Right atrium auricular region (tissue), 2 donors: ENCODE measurements at regions not wholly inside any gene's neighbourhood (a gene's known extent, or its start where the extent isn't known, plus 50 kb on each side); places are given as distances from the start of the nearest gene placed in this dataset.

Experiments
- DNase-seq: peaks from one replicate; pipeline ENCODE4 v3.0.0-alpha.2; 2019; ENCODE audit warnings: low spot score
- H3K27ac ChIP-seq, 2 donors: fragments of 200-600 bp; sonication (generic); 1 replicate in 1 of 2; 2 replicates in 1 of 2; pipeline ENCODE4 v1.5.1; 2016 to 2019
- H3K27me3 ChIP-seq, 2 donors: fragments of 200-600 bp; sonication (generic); one replicate each; pipeline versions ENCODE4 v1.5.1 to v1.6.0; 2017 to 2019
- H3K36me3 ChIP-seq: fragments of 200-600 bp; sonication (generic); one replicate; pipeline ENCODE4 v1.5.1; 2016
- H3K4me1 ChIP-seq, 2 donors: fragments of 200-600 bp; sonication (generic); one replicate each; pipeline versions ENCODE4 v1.5.1 to v1.6.0; 2017 to 2019
- H3K4me3 ChIP-seq, 2 donors: fragments of 200-600 bp; sonication (generic); 1 replicate in 1 of 2; 2 replicates in 1 of 2; pipeline ENCODE4 v1.5.1; 2017 to 2019; ENCODE audit warnings: mild to moderate bottlenecking in 1 of 2, moderate library complexity in 1 of 2
- H3K9me3 ChIP-seq, 2 donors: fragments of 200-600 bp; sonication (generic); one replicate each; pipeline ENCODE4 v1.5.1; 2019
- CTCF ChIP-seq, 2 donors: fragments of 200-600 bp; sonication (generic); IDR thresholded peaks; one replicate each; pipeline ENCODE4 v1.5.1; 2019; ENCODE audit warnings: antibody characterized with exemption in 2 of 2

- H3K4me1 ChIP-seq, result no peaks in the 10 kb centered on the region
- no peaks in the 10 kb centered on the region for H3K27me3 ChIP-seq
- no peak overlapping the region for H3K27ac ChIP-seq
- H3K4me3 ChIP-seq, result no peak overlapping the region
- H3K36me3 ChIP-seq, result no peaks in the 10 kb centered on the region
- H3K9me3 ChIP-seq, result no peaks in the 10 kb centered on the region
- no peak for TF ChIP-seq CTCF (IDR thresholded peaks at IDR 0.05)
- no peak for DNase-seq
Observed at GRCh38 chrX:7215842-7216241, 67.9 kb upstream of the PUDP start.

GRCh38 chrX:7214251-7214650, 66.3 kb upstream of the PUDP start:
- no peak for DNase-seq
- TF ChIP-seq CTCF (IDR thresholded peaks at IDR 0.05), result no peak
- no peaks in the 10 kb centered on the region for H3K4me1 ChIP-seq
- no peaks in the 10 kb centered on the region for H3K27me3 ChIP-seq
- H3K27ac ChIP-seq, result no peak overlapping the region
- H3K36me3 ChIP-seq, result no peaks in the 10 kb centered on the region
- H3K9me3 ChIP-seq, result no peaks in the 10 kb centered on the region
- H3K4me3 ChIP-seq, result no peak overlapping the region

- H3K4me3 ChIP-seq, result no peak overlapping the region
- no peak overlapping the region for H3K27ac ChIP-seq
- DNase-seq, result no peak
Observed at GRCh38 chrX:7205037-7205577, 57.2 kb upstream of the PUDP start.

GRCh38 chrX:7204619-7205018, 56.7 kb upstream of the PUDP start:
- Histone ChIP-seq H3K27ac (no peak overlapping the region), H3K36me3 (no peaks in the 10 kb centered on the region), H3K4me1 (no peaks in the 10 kb centered on the region), H3K27me3 (peaks cover 0 to 3% of the 10 kb centered on the region in 2 donors), H3K9me3 (no peaks in the 10 kb centered on the region), H3K4me3 (no peak overlapping the region)
- DNase-seq, result no peak
- TF ChIP-seq CTCF (IDR thresholded peaks at IDR 0.05), result no peak

More at GRCh38 chrX:7205037-7205577, 57.2 kb upstream of the PUDP start:
- H3K4me1 ChIP-seq, result no peaks in the 10 kb centered on the region
- no peaks in the 10 kb centered on the region for H3K36me3 ChIP-seq
- H3K27me3 ChIP-seq, result peaks cover 0 to 3% of the 10 kb centered on the region in 2 donors
- H3K9me3 ChIP-seq, result no peaks in the 10 kb centered on the region
- TF ChIP-seq CTCF (IDR thresholded peaks at IDR 0.05), result no peak

GRCh38 chrX:7202206-7202605, 54.3 kb upstream of the PUDP start:
- DNase-seq, result no peak
- Histone ChIP-seq H3K4me1 (no peaks in the 10 kb centered on the region), H3K27ac (no peak overlapping the region), H3K4me3 (no peak overlapping the region), H3K27me3 (peaks cover 0 to 3% of the 10 kb centered on the region in 2 donors), H3K9me3 (no peaks in the 10 kb centered on the region), H3K36me3 (no peaks in the 10 kb centered on the region)
- TF ChIP-seq CTCF (IDR thresholded peaks at IDR 0.05), result no peak

GRCh38 chrX:7201496-7201895, 53.5 kb upstream of the PUDP start:
- no peaks in the 10 kb centered on the region for H3K36me3 ChIP-seq
- H3K27me3 ChIP-seq, result peaks cover 0 to 3% of the 10 kb centered on the region in 2 donors
- no peak for TF ChIP-seq CTCF (IDR thresholded peaks at IDR 0.05)
- no peaks in the 10 kb centered on the region for H3K4me1 ChIP-seq
- no peak overlapping the region for H3K4me3 ChIP-seq
- no peak overlapping the region for H3K27ac ChIP-seq
- no peak for DNase-seq
- H3K9me3 ChIP-seq, result no peaks in the 10 kb centered on the region
